ENCODE measurements at regions not wholly inside any gene's neighbourhood (a gene's known extent, or its start where the extent isn't known, plus 50 kb on each side); places are given as distances from the start of the nearest gene placed in this dataset.

GRCh38 chr9:73969936-73970335 is 527.2 kb upstream of the RORB start:
- Histone ChIP-seq H2BK15ac (ENCODE audit: low read depth, low read length) (no peak overlapping the region), H2BK120ac (ENCODE audit: low read depth, low read length) (no peak overlapping the region), H4K5ac (ENCODE audit: low read depth, low read length) (no peak overlapping the region), H3K23ac (ENCODE audit: low read depth, low read length) (no peak overlapping the region), H3K14ac (replicated peaks; ENCODE audit: low read depth, low read length) (no peak overlapping the region), H3K9ac (ENCODE audit: low read depth, low read length) (no peak overlapping the region), H4K8ac (ENCODE audit: low read depth in 2 of 2, low read length in 2 of 2) (no peak overlapping the region), H3K9me1 (ENCODE audit: insufficient read depth, low read length) (no peaks in the 10 kb centered on the region), H4K91ac (ENCODE audit: insufficient read depth, low read depth, low read length) (no peak overlapping the region), H2BK5ac (ENCODE audit: low read depth, low read length, poor library complexity, severe bottlenecking) (no peak overlapping the region), H3K36me3 (ENCODE audit: control insufficient read depth, insufficient read depth, low read length) (no peaks in the 10 kb centered on the region), H3K27ac (ENCODE audit: insufficient read depth, low read length) (no peak overlapping the region), H3K4me2 (ENCODE audit: low read depth, low read length) (no peak overlapping the region), H3K4me3 (ENCODE audit: insufficient read depth, low read depth, low read length) (no peak overlapping the region), H4K20me1 (ENCODE audit: insufficient read depth, low read length) (no peaks in the 10 kb centered on the region), H3K18ac (ENCODE audit: low read depth, low read length) (no peak overlapping the region), H2BK20ac (ENCODE audit: low read depth, low read length) (no peak overlapping the region), H2AK5ac (ENCODE audit: low read depth, low read length) (no peak overlapping the region), H2AK9ac (replicated peaks; ENCODE audit: low read depth, low read length, poor library complexity) (no peak overlapping the region), H3K4ac (ENCODE audit: low read depth, low read length) (no peak overlapping the region), H3K4me1 (ENCODE audit: control insufficient read depth, insufficient read depth, low read length) (no peaks in the 10 kb centered on the region), H3K27me3 (ENCODE audit: control insufficient read depth, insufficient read depth, low read length) (no peaks in the 10 kb centered on the region), H2AFZ (replicated peaks; ENCODE audit: low read length, poor library complexity) (no peak overlapping the region), H3K56ac (ENCODE audit: extremely low read depth, insufficient read depth, low read length) (no peak overlapping the region), H3K79me1 (ENCODE audit: low read depth in 1 of 2, low read length in 2 of 2) (no peaks in the 10 kb centered on the region), H3K9me3 (ENCODE audit: control insufficient read depth, insufficient read depth, low read length) (peaks cover 10% of the 10 kb centered on the region)
- ATAC-seq (ENCODE audit: low read depth) (no peak), DNase-seq (no peak)
- dilution Hi-C loops (cut with HindIII; ENCODE audit: low sequenced_read_pairs, unreplicated experiment) (no loop called here), in situ Hi-C loops (cut with MboI; ENCODE audit: low sequenced_read_pairs) (no loop called here), intact Hi-C loops (cut with micrococcal nuclease) (no loop called here)
- BruUV-seq (replicated peaks), result no TSS peak
- WGBS, 2 experiments (ENCODE audit: extremely low coverage in 2 of 2, insufficient read length in 1 of 2), result 60% methylated on average over 1 of the region's 1 CpG; no CpG with 5 or more reads in 1 of the 2 experiments
- CTCF ChIA-PET, result no interaction called here
- TF ChIP-seq CEBPB (IDR thresholded peaks at IDR 0.05; ENCODE audit: low read depth, low read length), result no peak
- no peak for TF ChIP-seq USF2 (IDR thresholded peaks at IDR 0.05; ENCODE audit: low read depth, low read length)
- TF ChIP-seq RCOR1 (IDR thresholded peaks at IDR 0.05; ENCODE audit: insufficient replicate concordance, low read length), result no peak
- TF ChIP-seq NFE2L2 (IDR thresholded peaks at IDR 0.05; ENCODE audit: low read depth, low read length), result no peak
- no peak for TF ChIP-seq BHLHE40 (IDR thresholded peaks at IDR 0.05; ENCODE audit: low read depth, low read length)
- TF ChIP-seq FOS (IDR thresholded peaks at IDR 0.05; ENCODE audit: low read depth, low read length), result no peak
- no peak for TF ChIP-seq POLR2A (IDR thresholded peaks at IDR 0.05; ENCODE audit: low read depth, low read length)
- no peak for TF ChIP-seq RAD21 (IDR thresholded peaks at IDR 0.05; ENCODE audit: low read length)
- no peak for TF ChIP-seq RFX5 (IDR thresholded peaks at IDR 0.05; ENCODE audit: low read depth, low read length)
- no peak for TF ChIP-seq CTCF (conservative IDR thresholded peaks at IDR 0.05; ENCODE audit: low read depth, low read length)
- no peak for TF ChIP-seq SMC3 (IDR thresholded peaks at IDR 0.05; ENCODE audit: low read depth, low read length)
- no peak for TF ChIP-seq CHD1 (IDR thresholded peaks at IDR 0.05; ENCODE audit: low read depth, low read length)
- TF ChIP-seq MXI1 (IDR thresholded peaks at IDR 0.05; ENCODE audit: borderline replicate concordance, low read depth, low read length), result no peak
- TF ChIP-seq ELK1 (IDR thresholded peaks at IDR 0.05; ENCODE audit: borderline replicate concordance, low read depth, low read length), result no peak
- no peak for TF ChIP-seq MAZ (IDR thresholded peaks at IDR 0.05; ENCODE audit: borderline replicate concordance, low read depth, low read length)
- TF ChIP-seq MAFK (IDR thresholded peaks at IDR 0.05; ENCODE audit: low read depth, low read length), result no peak
- POLR2A ChIA-PET (ENCODE audit: unreplicated experiment), result no interaction called here

All from IMR-90 (cell line).